Type B pancreatic cell (in vitro differentiated cells): ENCODE measurements at regions not wholly inside any gene's neighbourhood (a gene's known extent, or its start where the extent isn't known, plus 50 kb on each side); places are given as distances from the start of the nearest gene placed in this dataset.

Experiments used
- DNase-seq: peaks from one replicate; pipeline ENCODE4 v3.0.0; 2021; ENCODE audit warnings: mixed read lengths; ENCODE audit not compliant: unreplicated experiment; ENCODE audit errors: extremely low spot score
- H3K27ac Mint-ChIP-seq: 2 replicates; pipeline ENCODE4 v1.8.0; 2021; ENCODE audit warnings: mild to moderate bottlenecking, mixed read lengths
- H3K27me3 Mint-ChIP-seq: 2 replicates; pipeline ENCODE4 v1.8.0; 2021; ENCODE audit warnings: mixed read lengths
- H3K36me3 Mint-ChIP-seq: 2 replicates; pipeline ENCODE4 v1.8.0; 2021; ENCODE audit warnings: mixed read lengths
- H3K4me1 Mint-ChIP-seq: one replicate; pipeline ENCODE4 v1.8.0; 2021; ENCODE audit warnings: mixed read lengths; ENCODE audit not compliant: unreplicated experiment
- H3K4me3 Mint-ChIP-seq: 2 replicates; pipeline ENCODE4 v1.8.0; 2021; ENCODE audit warnings: mild to moderate bottlenecking, mixed read lengths
- H3K9me3 Mint-ChIP-seq: 2 replicates; pipeline ENCODE4 v1.8.0; 2021; ENCODE audit warnings: mixed read lengths
- TF ChIP-seq, protein P1 (sequence below): fragments of 200-600 bp; sonication (generic); conservative IDR thresholded peaks from 2 replicates; pipeline ENCODE4 v1.5.0; 2021; ENCODE audit warnings: antibody characterized with exemption, mild to moderate bottlenecking

DNA sequence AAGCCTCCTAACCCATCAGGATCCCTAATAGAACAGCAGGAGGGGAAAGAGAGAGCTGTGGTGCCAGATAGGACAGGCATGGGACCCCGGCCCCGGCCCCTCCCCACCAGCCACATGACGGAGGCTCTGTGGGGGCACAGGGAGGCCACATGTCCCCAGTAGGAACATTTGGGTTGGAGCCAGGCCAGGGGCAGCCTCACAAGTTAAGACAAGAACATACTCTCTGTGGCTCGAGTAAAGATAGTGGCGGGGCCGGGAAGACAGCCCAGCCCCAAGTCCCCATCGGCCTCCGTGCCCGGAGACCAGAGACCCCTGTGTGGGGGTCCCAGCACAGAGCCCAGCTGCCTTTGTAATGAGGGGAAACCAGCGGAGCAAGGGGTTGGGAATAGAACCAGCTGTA lies 78.6 kb upstream of the GALNT9 start:
- no peak overlapping the region for H3K27ac Mint-ChIP-seq
- no peaks in the 10 kb centered on the region for H3K9me3 Mint-ChIP-seq
- H3K27me3 Mint-ChIP-seq, result peaks cover 10% of the 10 kb centered on the region
- DNase-seq, result no peak
- H3K36me3 Mint-ChIP-seq, result no peaks in the 10 kb centered on the region
- no peak overlapping the region for H3K4me3 Mint-ChIP-seq
- no peaks in the 10 kb centered on the region for H3K4me1 Mint-ChIP-seq
- TF ChIP-seq, protein P1, sequence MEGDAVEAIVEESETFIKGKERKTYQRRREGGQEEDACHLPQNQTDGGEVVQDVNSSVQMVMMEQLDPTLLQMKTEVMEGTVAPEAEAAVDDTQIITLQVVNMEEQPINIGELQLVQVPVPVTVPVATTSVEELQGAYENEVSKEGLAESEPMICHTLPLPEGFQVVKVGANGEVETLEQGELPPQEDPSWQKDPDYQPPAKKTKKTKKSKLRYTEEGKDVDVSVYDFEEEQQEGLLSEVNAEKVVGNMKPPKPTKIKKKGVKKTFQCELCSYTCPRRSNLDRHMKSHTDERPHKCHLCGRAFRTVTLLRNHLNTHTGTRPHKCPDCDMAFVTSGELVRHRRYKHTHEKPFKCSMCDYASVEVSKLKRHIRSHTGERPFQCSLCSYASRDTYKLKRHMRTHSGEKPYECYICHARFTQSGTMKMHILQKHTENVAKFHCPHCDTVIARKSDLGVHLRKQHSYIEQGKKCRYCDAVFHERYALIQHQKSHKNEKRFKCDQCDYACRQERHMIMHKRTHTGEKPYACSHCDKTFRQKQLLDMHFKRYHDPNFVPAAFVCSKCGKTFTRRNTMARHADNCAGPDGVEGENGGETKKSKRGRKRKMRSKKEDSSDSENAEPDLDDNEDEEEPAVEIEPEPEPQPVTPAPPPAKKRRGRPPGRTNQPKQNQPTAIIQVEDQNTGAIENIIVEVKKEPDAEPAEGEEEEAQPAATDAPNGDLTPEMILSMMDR, result no peak

DNA sequence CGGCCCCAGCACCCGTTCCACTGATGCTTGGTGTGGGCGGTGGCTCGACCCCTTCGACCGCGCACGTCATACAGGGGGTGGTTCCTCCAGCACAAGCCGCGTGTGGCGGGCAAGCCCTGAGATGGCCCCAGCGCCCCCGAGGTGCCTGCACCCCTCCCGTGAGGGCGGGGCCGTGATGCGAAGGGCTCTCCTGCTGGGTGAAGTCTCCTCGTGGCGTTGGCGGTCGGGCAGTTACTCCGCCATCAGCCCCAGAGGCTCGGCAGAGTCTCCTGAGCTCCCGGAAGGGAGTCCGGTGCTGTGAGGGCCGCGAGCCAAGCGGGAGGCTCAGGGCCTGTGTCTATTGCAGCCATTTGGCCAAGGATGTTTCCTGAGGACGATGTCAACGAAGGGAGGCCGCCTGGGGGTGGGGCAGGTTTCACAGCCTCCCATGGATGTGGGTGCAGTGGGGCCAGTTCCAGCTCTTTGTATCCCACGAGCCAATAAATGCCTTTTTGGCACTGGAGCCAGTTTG lies 78.1 kb upstream of the GALNT9 start:
- no peaks in the 10 kb centered on the region for H3K9me3 Mint-ChIP-seq
- H3K4me1 Mint-ChIP-seq, result no peaks in the 10 kb centered on the region
- H3K27ac Mint-ChIP-seq, result no peak overlapping the region
- peaks cover 14% of the 10 kb centered on the region for H3K27me3 Mint-ChIP-seq
- TF ChIP-seq, protein P1, result no peak
- no peak for DNase-seq
- H3K4me3 Mint-ChIP-seq, result no peak overlapping the region
- H3K36me3 Mint-ChIP-seq, result no peaks in the 10 kb centered on the region

DNA sequence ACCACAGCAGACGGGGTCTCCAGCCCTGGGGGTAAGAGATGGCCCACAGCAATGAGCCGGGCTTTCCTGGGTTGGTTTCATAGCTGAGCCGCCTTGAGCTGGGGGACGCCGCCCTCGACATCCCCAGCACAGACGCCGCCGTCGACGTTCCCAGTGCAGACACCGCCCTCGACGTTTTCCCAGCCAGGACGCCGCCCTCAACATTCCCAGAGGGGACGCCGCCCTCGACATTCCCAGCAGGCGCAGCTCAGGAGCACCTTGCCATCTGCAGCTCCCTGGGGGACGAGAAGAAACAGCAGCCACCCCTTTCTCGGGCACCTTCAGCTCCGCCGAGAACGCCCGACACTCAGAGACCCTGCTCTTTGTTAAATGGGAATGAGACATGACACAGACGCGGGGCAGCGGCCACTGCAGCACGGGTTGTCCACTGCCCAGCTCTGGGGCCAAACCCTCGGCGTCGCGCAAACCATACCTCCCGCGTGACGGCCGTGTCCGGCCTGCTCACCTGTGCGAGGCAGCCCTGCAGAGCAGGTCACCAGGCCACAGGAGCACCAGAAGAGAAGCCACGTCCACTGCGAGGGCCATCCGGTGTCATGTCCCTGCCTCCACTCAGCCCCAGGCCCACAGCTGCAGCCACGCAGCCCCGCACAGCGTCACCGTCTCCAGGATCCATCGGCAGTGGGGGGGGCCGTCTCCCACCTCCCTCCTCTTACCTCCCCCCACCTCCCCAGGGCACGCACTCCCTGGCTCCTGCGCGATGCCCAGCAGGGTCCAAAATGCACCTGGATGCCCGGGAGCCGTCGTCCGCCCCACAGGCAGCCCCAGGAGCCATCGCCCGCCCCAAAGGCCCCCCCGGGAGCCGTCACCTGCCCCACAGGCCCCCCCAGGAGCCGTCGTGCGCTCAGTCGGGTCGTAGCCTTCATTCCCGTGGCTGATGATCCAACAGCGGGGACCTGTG lies 77.4 kb upstream of the GALNT9 start:
- TF ChIP-seq, protein P1, result no peak
- peaks cover 15% of the 10 kb centered on the region for H3K27me3 Mint-ChIP-seq
- no peaks in the 10 kb centered on the region for H3K4me1 Mint-ChIP-seq
- DNase-seq, result no peak
- H3K9me3 Mint-ChIP-seq, result no peaks in the 10 kb centered on the region
- no peak overlapping the region for H3K4me3 Mint-ChIP-seq
- no peak overlapping the region for H3K27ac Mint-ChIP-seq
- H3K36me3 Mint-ChIP-seq, result no peaks in the 10 kb centered on the region

DNA sequence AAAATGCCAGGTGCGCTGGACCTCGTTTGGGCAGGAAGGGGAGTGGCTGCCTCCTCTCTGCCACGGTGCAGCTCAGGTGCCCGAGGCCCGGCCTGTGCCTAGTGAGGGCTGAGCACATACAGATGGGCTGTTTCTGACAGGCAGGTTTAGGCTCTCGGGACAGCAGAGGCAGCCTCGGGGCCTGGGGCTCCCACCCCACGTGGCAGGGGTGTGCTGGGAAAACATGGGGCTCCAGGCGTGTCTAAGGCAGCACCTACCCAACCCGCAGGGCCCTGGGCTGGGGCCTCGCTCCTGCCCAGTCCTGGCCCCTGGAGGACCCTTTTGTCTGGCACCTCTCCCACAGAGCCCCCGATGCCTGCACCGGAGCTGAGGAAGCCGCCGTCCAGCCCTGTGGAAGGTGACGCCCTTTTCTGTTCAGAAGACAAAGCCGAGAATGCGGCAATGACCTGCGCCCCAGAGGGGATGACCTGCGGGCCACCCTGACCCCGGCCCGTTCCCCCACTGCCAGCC lies 76.4 kb upstream of the GALNT9 start:
- DNase-seq, result no peak
- TF ChIP-seq, protein P1, result no peak
- Mint-ChIP-seq H3K4me1 (no peaks in the 10 kb centered on the region), H3K27me3 (peaks cover 14% of the 10 kb centered on the region), H3K4me3 (no peak overlapping the region), H3K27ac (no peak overlapping the region), H3K36me3 (no peaks in the 10 kb centered on the region), H3K9me3 (no peaks in the 10 kb centered on the region)

DNA sequence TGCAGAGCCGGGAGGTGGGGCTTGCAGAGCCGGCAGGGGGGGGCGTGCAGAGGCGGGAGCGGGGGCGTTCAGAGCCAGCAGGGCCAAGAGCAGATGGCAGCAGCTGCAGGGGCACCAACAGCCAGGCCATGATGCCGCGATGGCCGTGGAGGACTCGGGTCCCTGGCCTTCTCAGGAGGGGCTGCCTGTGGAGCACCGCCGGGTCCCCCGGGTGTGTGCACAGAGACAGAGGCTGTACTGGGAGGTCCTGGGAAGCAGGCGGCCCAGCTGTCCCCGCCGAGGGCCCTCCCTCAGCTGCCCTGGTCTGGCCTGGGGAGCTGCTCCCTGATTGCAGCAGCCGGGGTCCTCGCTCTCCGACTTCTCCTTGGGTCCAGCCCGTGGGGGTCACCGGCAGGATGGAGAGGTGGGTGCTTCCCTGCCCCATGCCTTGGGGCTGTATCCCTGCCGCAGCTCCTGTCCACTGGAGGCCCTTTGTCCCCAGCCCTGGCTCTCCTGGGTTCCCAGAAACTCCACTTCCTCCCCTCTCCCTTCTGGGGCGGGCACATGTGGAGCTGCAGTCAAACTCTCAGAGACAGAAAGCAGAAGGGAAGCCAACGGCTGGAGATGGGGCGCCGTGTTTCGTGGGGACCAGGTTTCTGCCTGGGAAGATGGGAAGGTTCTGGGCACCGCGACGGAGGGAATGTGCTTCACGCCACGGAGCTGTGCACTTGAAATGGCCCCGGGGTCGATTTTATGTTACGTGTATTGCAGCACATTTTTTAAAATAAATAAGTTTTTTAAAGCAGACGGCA lies 75.8 kb upstream of the GALNT9 start:
- Mint-ChIP-seq H3K36me3 (no peaks in the 10 kb centered on the region), H3K4me3 (no peak overlapping the region), H3K27ac (no peak overlapping the region), H3K9me3 (no peaks in the 10 kb centered on the region), H3K4me1 (no peaks in the 10 kb centered on the region), H3K27me3 (peaks cover 16% of the 10 kb centered on the region)
- DNase-seq, result no peak
- TF ChIP-seq, protein P1, result no peak
